ENCODE measurements at regions not wholly inside any gene's neighbourhood (a gene's known extent, or its start where the extent isn't known, plus 50 kb on each side); places are given as distances from the start of the nearest gene placed in this dataset.

- ChIA-PET CTCF (no interaction called here), POLR2A (ENCODE audit: low non-redundant PET) (no interaction called here)
- no peak for TF ChIP-seq CTCF (conservative IDR thresholded peaks at IDR 0.05; ENCODE audit: low read depth)
- H3K27ac ChIP-seq, result no peak overlapping the region
- DNase-seq (ENCODE audit: low spot score), result no peak
Observed at GRCh38 chr9:106753155-106753671, 109.8 kb upstream of the ZNF462 start.

- ChIA-PET CTCF (interaction anchor here (0.7 kb wide), 1 partner anchor 217 kb away, joined by 4 read pairs; no protein-coding TSS in a partner anchor), POLR2A (ENCODE audit: low non-redundant PET) (no interaction called here)
- H3K27ac ChIP-seq, result no peak overlapping the region
- no peak for TF ChIP-seq CTCF (conservative IDR thresholded peaks at IDR 0.05; ENCODE audit: low read depth)
- no peak for DNase-seq (ENCODE audit: low spot score)
Observed at GRCh38 chr9:106755736-106756135, 107.2 kb upstream of the ZNF462 start.

- POLR2A ChIA-PET (ENCODE audit: low non-redundant PET), result no interaction called here
- DNase-seq (ENCODE audit: low spot score), result no peak
- H3K27ac ChIP-seq, result no peak overlapping the region
- TF ChIP-seq CTCF (conservative IDR thresholded peaks at IDR 0.05; ENCODE audit: low read depth), result no peak
- CTCF ChIA-PET, result no interaction called here
Observed at GRCh38 chr9:106757514-106757913, 105.5 kb upstream of the ZNF462 start.

GRCh38 chr9:106758911-106759310 is 104.1 kb upstream of the ZNF462 start:
- ChIA-PET CTCF (no interaction called here), POLR2A (ENCODE audit: low non-redundant PET) (no interaction called here)
- TF ChIP-seq CTCF (conservative IDR thresholded peaks at IDR 0.05; ENCODE audit: low read depth), result no peak
- DNase-seq (ENCODE audit: low spot score), result no peak
- no peak overlapping the region for H3K27ac ChIP-seq

GRCh38 chr9:106761493-106761892 is 101.5 kb upstream of the ZNF462 start:
- CTCF ChIA-PET, result interaction anchor here (0.6 kb wide), 1 partner anchor 283 kb away, joined by 3 read pairs; no protein-coding TSS in a partner anchor
- no peak for TF ChIP-seq CTCF (conservative IDR thresholded peaks at IDR 0.05; ENCODE audit: low read depth)
- no peak for DNase-seq (ENCODE audit: low spot score)
- H3K27ac ChIP-seq, result no peak overlapping the region
- POLR2A ChIA-PET (ENCODE audit: low non-redundant PET), result no interaction called here

- ChIA-PET POLR2A (ENCODE audit: low non-redundant PET) (no interaction called here), CTCF (no interaction called here)
- H3K27ac ChIP-seq, result no peak overlapping the region
- DNase-seq (ENCODE audit: low spot score), result no peak
- no peak for TF ChIP-seq CTCF (conservative IDR thresholded peaks at IDR 0.05; ENCODE audit: low read depth)
Observed at GRCh38 chr9:106766616-106767015, 96.3 kb upstream of the ZNF462 start.
